HEK293 (cell line): ENCODE measurements at regions not wholly inside any gene's neighbourhood (a gene's known extent, or its start where the extent isn't known, plus 50 kb on each side); places are given as distances from the start of the nearest gene placed in this dataset.

Experiments used
- CTCF ChIA-PET: fragments of 350-600 bp; formaldehyde crosslinking; extraction: SDS; loops from one replicate; lab custom pipeline; 2021; ENCODE audit warnings: antibody characterized with exemption; lab: Yijun Ruan, JAX
- POLR2A ChIA-PET: fragments of 300-600 bp; formaldehyde crosslinking; extraction: SDS; loops from one replicate; lab custom pipeline; 2020; ENCODE audit warnings: antibody characterized with exemption, inconsistent platforms; lab: Yijun Ruan, JAX
- H3K27ac ChIP-seq: fragments of 200-500 bp; sonication (Bioruptor generic); 2 replicates; pipeline ENCODE4 v1.5.1; 2014; ENCODE audit warnings: low read depth, low read length, control low read depth, inconsistent platforms; ENCODE audit errors: extremely low read depth
- H3K36me3 ChIP-seq, 2 experiments: fragments of 200-500 bp in 1 of 2; sonication (Bioruptor generic) in 1 of 2; 1 replicate in 1 of 2; 2 replicates in 1 of 2; pipeline ENCODE4 v1.5.1; 2014 to 2017; ENCODE audit warnings: inconsistent platforms in 2 of 2, low read length in 2 of 2; ENCODE audit not compliant: control insufficient read depth in 2 of 2, insufficient read depth in 1 of 2
- H3K4me1 ChIP-seq: fragments of 200-500 bp; sonication (Bioruptor generic); 2 replicates; pipeline ENCODE4 v1.5.1; 2014; ENCODE audit warnings: mild to moderate bottlenecking, low read length, inconsistent platforms; ENCODE audit not compliant: control insufficient read depth, insufficient read depth
- H3K4me3 ChIP-seq: 2 replicates; pipeline ENCODE4 v1.5.1; 2011; ENCODE audit warnings: low read depth, mild to moderate bottlenecking, control low read depth, low read length, moderate library complexity
- H3K9me3 ChIP-seq: fragments of 200-500 bp; sonication (Bioruptor generic); 2 replicates; pipeline ENCODE4 v1.5.1; 2014; ENCODE audit warnings: low read depth, low read length, inconsistent platforms; ENCODE audit not compliant: control insufficient read depth, insufficient read depth
- HIC1 ChIP-seq: fragments of 450-650 bp; formaldehyde crosslinking; IDR thresholded peaks from 2 replicates; pipeline ENCODE4 v1.5.1; 2016; ENCODE audit warnings: missing biosample characterization, missing genetic modification characterization
- KLF10 ChIP-seq: fragments of 450-650 bp; IDR thresholded peaks from 2 replicates; pipeline ENCODE4 v1.5.1; 2018; ENCODE audit warnings: missing biosample characterization, mild to moderate bottlenecking, missing genetic modification characterization
- SCRT2 ChIP-seq: fragments of 450-650 bp; formaldehyde crosslinking; IDR thresholded peaks from 2 replicates; pipeline ENCODE4 v1.5.1; 2016; ENCODE audit warnings: missing biosample characterization, missing genetic modification characterization
- ZBTB11 ChIP-seq: fragments of 450-650 bp; formaldehyde crosslinking; conservative IDR thresholded peaks from 2 replicates; pipeline ENCODE4 v1.5.1; 2016; ENCODE audit warnings: low read depth, missing biosample characterization, missing genetic modification characterization
- ZBTB49 ChIP-seq: fragments of 450-650 bp; formaldehyde crosslinking; IDR thresholded peaks from 2 replicates; pipeline ENCODE4 v1.5.1; 2016; ENCODE audit warnings: missing biosample characterization, missing genetic modification characterization, low read depth
- ZNF121 ChIP-seq: fragments of 450-650 bp; formaldehyde crosslinking; IDR thresholded peaks from 2 replicates; pipeline ENCODE4 v1.5.1; 2016; ENCODE audit warnings: missing biosample characterization, missing genetic modification characterization
- ZNF202 ChIP-seq: fragments of 450-650 bp; formaldehyde crosslinking; IDR thresholded peaks from 2 replicates; pipeline ENCODE4 v1.5.1; 2016; ENCODE audit warnings: missing biosample characterization, missing genetic modification characterization, borderline replicate concordance
- ZNF211 ChIP-seq: fragments of 450-650 bp; formaldehyde crosslinking; IDR thresholded peaks from 2 replicates; pipeline ENCODE4 v1.5.1; 2016; ENCODE audit warnings: low read depth, missing biosample characterization, missing genetic modification characterization
- ZNF274 ChIP-seq, 2 experiments: fragments of 200-500 bp in 1 of 2; fragments of 450-650 bp in 1 of 2; sonication (Bioruptor generic) in 1 of 2; formaldehyde crosslinking in 1 of 2; IDR thresholded peaks; 2 replicates each; pipeline versions ENCODE4 v1.5.1 to v1.6.1; 2014 to 2016; ENCODE audit warnings: borderline replicate concordance in 1 of 2, inconsistent platforms in 1 of 2, low read length in 1 of 2, missing biosample characterization in 1 of 2, missing genetic modification characterization in 1 of 2
- ZNF335 ChIP-seq: fragments of 450-650 bp; formaldehyde crosslinking; conservative IDR thresholded peaks from 2 replicates; pipeline ENCODE4 v1.5.1; 2016; ENCODE audit warnings: missing biosample characterization, missing genetic modification characterization
- ZNF394 ChIP-seq: fragments of 450-650 bp; formaldehyde crosslinking; IDR thresholded peaks from 2 replicates; pipeline ENCODE4 v1.5.1; 2016; ENCODE audit warnings: missing biosample characterization, missing genetic modification characterization, mild to moderate bottlenecking, moderate library complexity, borderline replicate concordance
- ZNF416 ChIP-seq: fragments of 450-650 bp; formaldehyde crosslinking; IDR thresholded peaks from 2 replicates; pipeline ENCODE4 v1.5.1; 2016; ENCODE audit warnings: missing biosample characterization, missing genetic modification characterization
- ZNF48 ChIP-seq: fragments of 450-650 bp; formaldehyde crosslinking; IDR thresholded peaks from 2 replicates; pipeline ENCODE4 v1.5.1; 2016; ENCODE audit warnings: missing biosample characterization, missing genetic modification characterization
- ZNF529 ChIP-seq: fragments of 450-650 bp; formaldehyde crosslinking; IDR thresholded peaks from 2 replicates; pipeline ENCODE4 v1.5.1; 2017; ENCODE audit warnings: missing genetic modification characterization, missing biosample characterization; ENCODE audit not compliant: insufficient replicate concordance
- ZNF560 ChIP-seq: fragments of 450-650 bp; formaldehyde crosslinking; IDR thresholded peaks from 2 replicates; pipeline ENCODE4 v1.5.1; 2017; ENCODE audit warnings: missing biosample characterization, missing genetic modification characterization, borderline replicate concordance
- ZNF571 ChIP-seq: fragments of 450-650 bp; formaldehyde crosslinking; IDR thresholded peaks from 2 replicates; pipeline ENCODE4 v1.5.0; 2017; ENCODE audit warnings: missing biosample characterization, missing genetic modification characterization
- ZNF639 ChIP-seq: fragments of 450-650 bp; formaldehyde crosslinking; IDR thresholded peaks from 2 replicates; pipeline ENCODE4 v1.5.1; 2016; ENCODE audit warnings: missing biosample characterization, missing genetic modification characterization
- ZNF654 ChIP-seq: fragments of 450-650 bp; formaldehyde crosslinking; IDR thresholded peaks from 2 replicates; pipeline ENCODE4 v1.5.1; 2016; ENCODE audit warnings: low read depth, missing biosample characterization, missing genetic modification characterization
- ZNF660 ChIP-seq: fragments of 450-650 bp; IDR thresholded peaks from 2 replicates; pipeline ENCODE4 v1.5.1; 2018; ENCODE audit warnings: missing biosample characterization, mild to moderate bottlenecking, missing genetic modification characterization

- Histone ChIP-seq H3K4me1 (peaks cover 9% of the 10 kb centered on the region), H3K36me3 (no peaks in the 10 kb centered on the region), H3K4me3 (no peak overlapping the region), H3K27ac (no peak overlapping the region), H3K9me3 (no peaks in the 10 kb centered on the region)
- TF ChIP-seq ZNF639 (tag by site-specific recombination): no peak
- TF ChIP-seq ZNF202 (tag by site-specific recombination): no peak
- TF ChIP-seq ZNF416 (tag by site-specific recombination): no peak
- no peak for TF ChIP-seq ZBTB11 (tag by site-specific recombination)
- TF ChIP-seq ZNF654 (tag by site-specific recombination): no peak
- TF ChIP-seq ZNF335 (tag by site-specific recombination): no peak
- no peak for TF ChIP-seq ZNF394 (tag by site-specific recombination)
- CTCF ChIA-PET: interaction anchor here (1.0 kb wide), 1 partner anchor 109 kb away, joined by 4 read pairs; no protein-coding TSS in a partner anchor
- POLR2A ChIA-PET: no interaction called here
These were observed 228.3 kb upstream of the NPVF start for GRCh38 chr7:25456467-25457171.

- TF ChIP-seq ZNF121 (tag by site-specific recombination) (no peak), ZNF211 (tag by site-specific recombination) (no peak), ZNF660 (tag by site-specific recombination) (no peak), HIC1 (tag by site-specific recombination) (no peak), ZNF571 (no peak), ZNF560 (tag by site-specific recombination) (no peak), ZNF48 (tag by site-specific recombination) (no peak), KLF10 (tag by site-specific recombination) (no peak), ZNF529 (tag by site-specific recombination) (no peak), ZNF274 (IDR thresholded peaks at IDR 0.05; ENCODE audit: low read length) (no peak), ZNF274 (tag by site-specific recombination; IDR thresholded peaks at IDR 0.05; ENCODE audit: borderline replicate concordance) (no peak), SCRT2 (tag by site-specific recombination) (no peak), ZBTB49 (tag by site-specific recombination) (no peak)
- peaks cover 9% of the 10 kb centered on the region for H3K4me1 ChIP-seq
- no peak overlapping the region for H3K27ac ChIP-seq
- H3K9me3 ChIP-seq: no peaks in the 10 kb centered on the region
- ChIA-PET POLR2A (no interaction called here), CTCF (interaction anchor here (0.6 to 1.1 kb wide), 2 partner anchors 68 to 106 kb away, joined by 4 read pairs; no protein-coding TSS in a partner anchor)
- H3K36me3 ChIP-seq: no peaks in the 10 kb centered on the region
- no peak overlapping the region for H3K4me3 ChIP-seq
These were observed 230.8 kb upstream of the NPVF start for GRCh38 chr7:25459057-25459456.
